Smooth muscle cell (in vitro differentiated cells): ENCODE measurements at regions not wholly inside any gene's neighbourhood (a gene's known extent, or its start where the extent isn't known, plus 50 kb on each side); places are given as distances from the start of the nearest gene placed in this dataset.

ENCODE experiments used
- DNase-seq: peaks from one replicate; lab custom pipeline; 2025; ENCODE audit not compliant: unreplicated experiment; lab: John Stamatoyannopoulos, UW
- H2AFZ ChIP-seq: fragments of 200-600 bp; sonication (generic); 2 replicates; pipeline ENCODE4 v1.6.0; 2016; ENCODE audit warnings: antibody characterized with exemption, low read depth, mild to moderate bottlenecking
- H3F3A ChIP-seq: fragments of 200-600 bp; sonication (generic); 2 replicates; pipeline ENCODE4 v1.6.0; 2017; ENCODE audit warnings: antibody characterized with exemption, low read depth
- H3K27ac ChIP-seq: fragments of 200-600 bp; sonication (generic); 2 replicates; pipeline ENCODE4 v1.5.1; 2016; ENCODE audit warnings: low read depth, mild to moderate bottlenecking
- H3K27me3 ChIP-seq: fragments of 200-600 bp; sonication (generic); 2 replicates; pipeline ENCODE4 v1.6.1; 2016; ENCODE audit warnings: low read depth, mild to moderate bottlenecking
- H3K36me3 ChIP-seq: fragments of 200-600 bp; sonication (generic); 2 replicates; pipeline ENCODE4 v1.5.1; 2016; ENCODE audit warnings: low read depth
- H3K4me1 ChIP-seq: fragments of 200-600 bp; sonication (generic); 2 replicates; pipeline ENCODE4 v1.5.1; 2016; ENCODE audit warnings: low read depth
- H3K4me2 ChIP-seq: fragments of 200-600 bp; sonication (generic); 2 replicates; pipeline ENCODE4 v1.6.0; 2016; ENCODE audit warnings: mild to moderate bottlenecking
- H3K4me3 ChIP-seq: fragments of 200-600 bp; sonication (generic); 2 replicates; pipeline ENCODE4 v1.5.1; 2016; ENCODE audit warnings: mild to moderate bottlenecking
- H3K79me2 ChIP-seq: fragments of 200-600 bp; sonication (generic); 2 replicates; pipeline ENCODE4 v1.6.0; 2016; ENCODE audit warnings: low read depth, mild to moderate bottlenecking
- H3K9ac ChIP-seq: fragments of 200-600 bp; sonication (generic); 2 replicates; pipeline ENCODE4 v1.6.0; 2016; ENCODE audit warnings: low read depth
- H3K9me3 ChIP-seq: fragments of 200-600 bp; sonication (generic); replicated peaks from 2 replicates; pipeline ENCODE4 v1.5.1; 2016; ENCODE audit warnings: low read depth
- H4K20me1 ChIP-seq: fragments of 200-600 bp; sonication (generic); 2 replicates; pipeline ENCODE4 v1.6.0; 2016; ENCODE audit warnings: low read depth
- CTCF ChIP-seq: fragments of 200-600 bp; sonication (generic); IDR thresholded peaks from 2 replicates; pipeline ENCODE4 v1.5.1; 2017; ENCODE audit warnings: borderline replicate concordance, mild to moderate bottlenecking, antibody characterized with exemption; ENCODE audit not compliant: insufficient read depth, poor library complexity, severe bottlenecking
- WGBS: methylation state at CpG from one replicate; pipeline ENCODE4 v1.1.7; 2016; ENCODE audit warnings: low lambda C conversion rate; 5-methylcytosine and 5-hydroxymethylcytosine counted together

- Histone ChIP-seq H3K4me2 (no peak overlapping the region), H3K4me3 (no peak overlapping the region), H3K36me3 (no peaks in the 10 kb centered on the region), H3F3A (no peaks in the 10 kb centered on the region), H3K9ac (no peak overlapping the region), H2AFZ (no peak overlapping the region), H3K79me2 (no peaks in the 10 kb centered on the region), H3K4me1 (no peaks in the 10 kb centered on the region), H3K27ac (no peak overlapping the region), H4K20me1 (no peaks in the 10 kb centered on the region), H3K9me3 (no peaks in the 10 kb centered on the region), H3K27me3 (no peaks in the 10 kb centered on the region)
- peak; percentile 81 for DNase-seq
- WGBS: 9% methylated on average over 8 of the region's 8 CpGs
- peak; percentile 93 for TF ChIP-seq CTCF
These were observed 147.8 kb upstream of the RALGAPA2 start for GRCh38 chr20:20860078-20860806.

GRCh38 chr20:20859510-20859909 lies 147.1 kb upstream of the RALGAPA2 start:
- no peaks in the 10 kb centered on the region for H3K4me1 ChIP-seq
- H3F3A ChIP-seq: no peaks in the 10 kb centered on the region
- H3K9me3 ChIP-seq: no peaks in the 10 kb centered on the region
- H3K36me3 ChIP-seq: no peaks in the 10 kb centered on the region
- DNase-seq: no peak
- 83% methylated on average over 7 of the region's 7 CpGs for WGBS
- H4K20me1 ChIP-seq: no peaks in the 10 kb centered on the region
- H3K4me3 ChIP-seq: no peak overlapping the region
- H3K27ac ChIP-seq: no peak overlapping the region
- H3K79me2 ChIP-seq: no peaks in the 10 kb centered on the region
- H3K9ac ChIP-seq: no peak overlapping the region
- TF ChIP-seq CTCF: no peak
- no peak overlapping the region for H2AFZ ChIP-seq
- H3K27me3 ChIP-seq: no peaks in the 10 kb centered on the region
- no peak overlapping the region for H3K4me2 ChIP-seq

- Histone ChIP-seq H3K4me1 (no peaks in the 10 kb centered on the region), H3K9ac (no peak overlapping the region), H4K20me1 (no peaks in the 10 kb centered on the region), H3K9me3 (no peaks in the 10 kb centered on the region), H3K79me2 (no peaks in the 10 kb centered on the region), H3F3A (no peaks in the 10 kb centered on the region), H3K4me3 (no peak overlapping the region), H3K27me3 (no peaks in the 10 kb centered on the region), H3K4me2 (no peak overlapping the region), H3K27ac (no peak overlapping the region), H2AFZ (no peak overlapping the region), H3K36me3 (no peaks in the 10 kb centered on the region)
- DNase-seq: no peak
- WGBS: 60% methylated on average over 2 of the region's 2 CpGs
- TF ChIP-seq CTCF: no peak
These were observed 144.5 kb upstream of the RALGAPA2 start for GRCh38 chr20:20856956-20857355.

GRCh38 chr20:20856306-20856705 lies 143.9 kb upstream of the RALGAPA2 start:
- no peaks in the 10 kb centered on the region for H3K9me3 ChIP-seq
- 56% methylated on average over 7 of the region's 7 CpGs for WGBS
- no peak for DNase-seq
- H3K27me3 ChIP-seq: no peaks in the 10 kb centered on the region
- H2AFZ ChIP-seq: no peak overlapping the region
- H3K4me1 ChIP-seq: no peaks in the 10 kb centered on the region
- no peak overlapping the region for H3K4me3 ChIP-seq
- no peak overlapping the region for H3K9ac ChIP-seq
- peak overlapping the region; percentile 35 for H3K4me2 ChIP-seq
- no peaks in the 10 kb centered on the region for H3K79me2 ChIP-seq
- no peaks in the 10 kb centered on the region for H3K36me3 ChIP-seq
- H4K20me1 ChIP-seq: no peaks in the 10 kb centered on the region
- H3F3A ChIP-seq: no peaks in the 10 kb centered on the region
- H3K27ac ChIP-seq: no peak overlapping the region
- TF ChIP-seq CTCF: no peak
